ENCODE measurements at regions not wholly inside any gene's neighbourhood (a gene's known extent, or its start where the extent isn't known, plus 50 kb on each side); places are given as distances from the start of the nearest gene placed in this dataset.

DNA sequence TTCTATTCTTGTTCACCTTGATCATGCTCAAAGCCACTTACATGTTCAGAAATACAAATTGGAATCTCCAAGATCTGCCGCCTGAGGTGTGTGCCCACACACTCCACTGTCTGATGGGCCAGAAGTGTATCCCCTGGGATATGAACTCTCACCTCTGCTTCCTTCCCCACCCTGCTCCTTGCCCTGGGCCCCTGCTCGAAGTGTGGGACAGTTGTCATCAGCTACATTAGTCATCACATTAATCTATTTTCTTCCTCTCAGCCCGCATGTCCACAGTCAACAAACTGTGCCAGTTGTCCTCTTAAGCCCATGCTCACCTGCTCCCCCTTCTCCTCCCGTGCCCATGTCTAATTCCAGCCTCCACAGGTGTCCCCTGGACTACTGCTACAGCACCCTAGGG lies 154.7 kb downstream of the PTPN20 start:
- Mint-ChIP-seq H3K4me3 (no peak overlapping the region), H3K27ac (no peak overlapping the region)

DNA sequence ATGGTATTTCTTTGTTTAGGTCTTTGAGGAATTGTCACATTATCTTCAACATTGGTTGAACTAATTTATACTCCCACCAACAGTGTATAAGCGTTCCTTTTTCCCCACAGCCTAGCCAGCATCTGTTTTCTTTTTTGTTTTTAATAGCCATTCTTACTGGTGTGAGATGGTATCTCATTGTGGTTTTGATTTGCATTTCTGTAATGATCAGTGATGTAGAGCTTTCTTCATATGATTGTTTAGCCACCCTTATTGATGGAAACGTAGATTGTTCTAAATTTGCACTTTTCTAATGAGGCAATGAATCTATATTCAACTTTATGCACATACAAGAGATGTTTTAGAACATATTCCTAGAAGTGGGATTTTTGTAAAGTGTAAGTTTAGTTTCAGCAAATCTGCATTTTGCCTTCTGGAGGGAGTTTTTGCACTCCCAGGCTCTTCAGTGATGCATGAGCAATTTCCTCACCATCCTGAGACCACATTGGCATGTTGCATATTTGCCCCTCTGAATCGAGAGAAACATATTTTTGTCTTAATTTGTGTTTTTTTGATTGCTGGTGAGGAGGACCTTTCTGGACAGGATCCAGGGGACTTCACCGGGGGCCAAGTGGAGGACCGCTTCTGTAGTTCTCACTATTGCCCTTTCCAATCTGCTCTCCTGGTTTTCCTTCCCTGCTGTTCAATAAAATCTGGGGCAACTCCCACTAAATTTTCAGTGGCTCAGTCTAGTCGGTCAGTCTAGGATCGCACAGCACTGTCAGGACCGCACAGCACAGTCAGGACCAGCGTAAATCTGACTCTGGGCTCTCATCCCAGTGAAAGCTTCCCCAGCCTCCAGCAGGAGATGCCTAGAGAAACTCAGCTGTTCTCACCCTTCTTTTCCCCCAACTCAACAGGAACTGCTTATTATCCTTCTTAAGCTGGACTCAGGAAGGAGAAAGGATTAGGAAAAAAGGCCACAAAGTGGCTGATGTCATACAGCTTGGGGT lies 157.0 kb downstream of the PTPN20 start:
- H3K27me3 Mint-ChIP-seq, result no peaks in the 10 kb centered on the region
- no peaks in the 10 kb centered on the region for H3K9me3 Mint-ChIP-seq
- H3K27ac Mint-ChIP-seq, result no peak overlapping the region
- no peaks in the 10 kb centered on the region for H3K36me3 Mint-ChIP-seq (ENCODE audit: low read depth)
- intact Hi-C loops (cut with micrococcal nuclease), result no loop called here
- H3K4me3 Mint-ChIP-seq, result no peak overlapping the region
- H3K4me1 Mint-ChIP-seq (ENCODE audit: low read depth), result no peaks in the 10 kb centered on the region

More for the DNA sequence above, 154.7 kb downstream of the PTPN20 start:
- no peaks in the 10 kb centered on the region for H3K9me3 Mint-ChIP-seq
- peaks cover 5% of the 10 kb centered on the region for H3K27me3 Mint-ChIP-seq
- H3K4me1 Mint-ChIP-seq (ENCODE audit: low read depth), result no peaks in the 10 kb centered on the region
- intact Hi-C loops (cut with micrococcal nuclease), result no loop called here
- no peaks in the 10 kb centered on the region for H3K36me3 Mint-ChIP-seq (ENCODE audit: low read depth)

DNA sequence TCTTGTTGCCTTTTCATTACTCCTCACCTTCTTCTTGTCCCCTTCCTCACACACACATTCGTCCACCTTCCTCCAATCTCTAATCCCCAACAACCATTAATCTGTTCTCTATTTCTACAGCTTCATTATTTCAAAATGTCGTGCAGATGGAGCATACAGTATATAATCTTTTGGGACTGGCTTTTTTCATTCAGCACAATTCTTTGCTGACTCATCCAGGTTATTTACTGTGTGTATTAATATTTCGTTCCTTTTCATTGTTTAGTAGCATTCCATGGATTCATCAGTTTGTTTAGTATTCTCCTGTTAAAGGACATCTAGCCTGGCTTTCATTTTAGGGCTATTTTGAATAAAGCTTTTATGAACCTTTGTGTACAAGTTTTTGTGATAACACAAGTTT lies 159.3 kb downstream of the PTPN20 start:
- Mint-ChIP-seq H3K36me3 (ENCODE audit: low read depth) (no peaks in the 10 kb centered on the region), H3K27me3 (peaks cover 5% of the 10 kb centered on the region), H3K9me3 (no peaks in the 10 kb centered on the region), H3K4me1 (ENCODE audit: low read depth) (no peaks in the 10 kb centered on the region), H3K4me3 (no peak overlapping the region), H3K27ac (no peak overlapping the region)
- intact Hi-C loops (cut with micrococcal nuclease), result no loop called here

DNA sequence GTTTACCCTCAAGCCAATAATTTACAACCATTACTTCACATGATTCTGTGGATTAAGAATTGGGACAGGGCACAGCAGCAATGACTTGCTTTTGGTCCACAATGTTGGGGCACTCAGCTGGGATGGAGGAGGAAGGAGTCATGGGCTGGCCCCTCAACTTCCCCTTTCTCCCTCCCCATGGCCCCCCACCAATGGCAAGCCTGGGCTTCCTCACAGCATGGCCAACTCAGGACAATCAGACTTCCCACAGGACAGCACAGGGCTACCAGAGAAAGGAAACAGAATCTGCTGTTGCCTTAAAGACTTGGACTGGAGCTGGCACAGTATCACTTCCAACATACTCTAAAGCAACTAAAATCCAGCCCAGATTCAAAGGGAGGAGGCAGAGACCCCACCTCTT lies 160.7 kb downstream of the PTPN20 start:
- no peak overlapping the region for H3K27ac Mint-ChIP-seq
- H3K4me1 Mint-ChIP-seq (ENCODE audit: low read depth), result peaks cover 3% of the 10 kb centered on the region
- H3K27me3 Mint-ChIP-seq, result peaks cover 9% of the 10 kb centered on the region
- H3K9me3 Mint-ChIP-seq, result no peaks in the 10 kb centered on the region
- no peak overlapping the region for H3K4me3 Mint-ChIP-seq
- no peaks in the 10 kb centered on the region for H3K36me3 Mint-ChIP-seq (ENCODE audit: low read depth)
- intact Hi-C loops (cut with micrococcal nuclease), result no loop called here

DNA sequence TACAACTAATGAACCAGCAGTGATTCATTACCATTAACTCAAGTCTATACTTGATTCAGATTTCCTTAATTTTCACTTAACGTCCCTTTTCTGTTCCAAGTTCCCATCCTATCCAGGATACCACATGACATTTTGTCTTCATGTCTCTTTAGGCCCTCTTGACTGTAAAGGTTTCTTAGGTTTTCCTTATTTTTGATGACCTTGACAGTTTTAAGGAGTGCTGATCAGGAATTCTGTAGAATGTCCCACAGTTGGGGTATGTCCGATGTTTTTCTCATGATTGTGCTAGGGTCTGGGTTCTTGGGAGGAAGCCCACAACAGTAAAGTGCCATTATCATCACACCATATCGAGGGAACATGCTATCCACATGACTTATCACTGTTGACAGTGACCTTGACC lies 162.7 kb downstream of the PTPN20 start:
- intact Hi-C loops (cut with micrococcal nuclease), result no loop called here
- H3K4me3 Mint-ChIP-seq, result no peak overlapping the region
- H3K36me3 Mint-ChIP-seq (ENCODE audit: low read depth), result no peaks in the 10 kb centered on the region
- H3K4me1 Mint-ChIP-seq (ENCODE audit: low read depth), result peaks cover 6% of the 10 kb centered on the region
- no peaks in the 10 kb centered on the region for H3K9me3 Mint-ChIP-seq
- H3K27me3 Mint-ChIP-seq, result peaks cover 13% of the 10 kb centered on the region
- H3K27ac Mint-ChIP-seq, result no peak overlapping the region

DNA sequence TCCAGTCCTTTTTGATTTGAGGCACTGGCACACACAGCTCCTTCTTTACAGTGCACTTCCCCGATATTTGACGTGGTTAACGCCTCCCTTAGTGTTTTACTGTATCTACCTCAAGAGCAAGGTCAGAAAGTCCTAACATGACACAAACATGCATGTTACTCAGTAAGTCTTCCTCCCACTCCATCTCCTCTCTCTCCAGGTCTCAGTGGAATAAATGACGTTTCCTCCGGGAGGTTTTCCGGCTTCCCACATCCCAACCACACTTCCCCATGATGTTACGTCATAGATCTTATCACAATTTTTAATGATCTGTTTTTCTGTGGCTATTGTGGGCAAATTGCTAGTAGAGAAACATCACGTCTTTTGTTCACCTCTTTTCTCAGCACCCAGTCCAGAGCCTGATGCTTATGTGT lies 165.7 kb downstream of the PTPN20 start:
- peaks cover 14% of the 10 kb centered on the region for H3K27me3 Mint-ChIP-seq
- H3K4me3 Mint-ChIP-seq, result no peak overlapping the region
- no peak overlapping the region for H3K27ac Mint-ChIP-seq
- H3K36me3 Mint-ChIP-seq (ENCODE audit: low read depth), result no peaks in the 10 kb centered on the region
- peaks cover 17% of the 10 kb centered on the region for H3K4me1 Mint-ChIP-seq (ENCODE audit: low read depth)
- intact Hi-C loops (cut with micrococcal nuclease), result no loop called here
- H3K9me3 Mint-ChIP-seq, result no peaks in the 10 kb centered on the region

DNA sequence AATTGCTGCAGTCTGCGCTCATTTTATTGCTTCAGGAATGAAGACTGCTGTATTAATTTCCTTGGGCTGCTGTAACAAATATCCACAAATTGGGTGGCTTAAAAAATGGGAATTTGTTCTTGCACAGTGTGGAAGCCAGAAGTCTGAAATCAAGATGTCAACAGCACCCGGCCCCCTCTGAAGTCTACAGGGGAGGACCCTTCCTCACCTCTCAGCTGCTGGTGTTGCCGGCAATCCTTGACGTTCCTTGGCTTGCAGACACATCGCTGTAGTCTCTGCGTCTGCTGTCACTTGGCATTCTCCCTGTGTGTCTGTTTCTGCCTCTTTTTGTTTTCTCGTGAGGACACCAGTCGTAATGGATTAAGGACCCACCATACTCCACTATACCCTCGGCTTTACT lies 166.2 kb downstream of the PTPN20 start:
- peaks cover 14% of the 10 kb centered on the region for H3K27me3 Mint-ChIP-seq
- H3K27ac Mint-ChIP-seq, result no peak overlapping the region
- H3K9me3 Mint-ChIP-seq, result no peaks in the 10 kb centered on the region
- no peaks in the 10 kb centered on the region for H3K36me3 Mint-ChIP-seq (ENCODE audit: low read depth)
- H3K4me3 Mint-ChIP-seq, result no peak overlapping the region
- peaks cover 17% of the 10 kb centered on the region for H3K4me1 Mint-ChIP-seq (ENCODE audit: low read depth)
- intact Hi-C loops (cut with micrococcal nuclease), result no loop called here

DNA sequence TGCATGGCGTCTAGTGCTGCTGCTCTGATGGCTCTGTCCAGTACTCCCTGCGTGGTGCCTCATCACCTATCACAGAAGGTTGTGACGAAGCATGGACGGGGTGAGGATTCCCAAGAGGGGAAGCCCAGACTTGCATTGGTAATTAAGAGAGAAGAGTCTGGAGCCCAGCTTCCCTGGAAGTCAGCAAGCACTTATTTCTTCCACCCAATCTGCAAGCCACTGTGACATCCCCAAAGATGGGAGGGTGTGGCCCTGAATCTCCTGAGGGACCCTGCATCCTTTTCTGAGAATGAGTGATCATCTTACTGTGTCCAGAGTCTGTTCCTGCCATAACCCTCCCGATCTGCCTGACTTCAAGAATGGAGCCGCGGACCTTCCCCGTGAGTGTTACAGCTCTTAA lies 166.7 kb downstream of the PTPN20 start:
- intact Hi-C loops (cut with micrococcal nuclease), result no loop called here
- peaks cover 14% of the 10 kb centered on the region for H3K27me3 Mint-ChIP-seq
- peaks cover 17% of the 10 kb centered on the region for H3K4me1 Mint-ChIP-seq (ENCODE audit: low read depth)

DNA sequence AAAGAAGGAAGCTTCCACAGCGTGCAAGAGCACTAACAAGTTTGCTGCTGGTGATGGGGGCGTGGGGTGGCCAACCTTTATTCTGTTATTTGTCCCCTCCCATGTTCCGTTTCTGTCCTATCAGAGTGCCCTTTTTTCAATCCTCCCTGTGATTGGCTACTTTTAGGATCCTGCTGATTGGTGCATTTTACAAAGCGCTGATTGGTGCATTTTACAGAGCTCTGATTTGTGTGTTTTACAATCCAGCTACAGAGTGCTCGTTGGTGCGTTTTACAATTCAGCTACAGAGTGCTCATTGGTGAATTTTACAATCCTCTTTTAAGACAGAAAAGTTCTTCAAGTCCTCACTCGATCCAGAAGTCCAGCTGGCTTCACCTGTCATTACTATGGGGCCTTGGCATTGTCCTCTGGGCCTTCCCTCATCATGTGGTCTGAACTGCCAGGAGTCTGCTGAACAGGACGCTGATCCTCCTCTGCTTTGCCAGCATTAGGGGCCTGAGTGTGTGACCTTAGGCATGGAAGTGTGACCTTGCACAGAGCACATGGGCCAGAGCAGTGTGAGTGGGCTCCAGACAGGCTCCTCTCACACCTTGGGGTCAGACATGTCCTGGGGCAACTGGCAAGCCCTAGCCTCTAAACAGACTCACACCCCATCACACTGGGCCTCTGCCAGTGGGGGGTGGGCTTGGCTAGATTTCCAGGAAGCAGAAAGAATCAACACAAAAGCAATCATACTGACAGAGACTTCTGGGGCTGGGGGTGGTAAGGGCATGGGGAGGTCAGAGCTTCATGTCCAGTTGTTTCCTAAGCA lies 167.4 kb downstream of the PTPN20 start:
- no peak overlapping the region for H3K4me3 Mint-ChIP-seq
- no peaks in the 10 kb centered on the region for H3K9me3 Mint-ChIP-seq
- H3K4me1 Mint-ChIP-seq (ENCODE audit: low read depth), result peaks cover 17% of the 10 kb centered on the region
- no peaks in the 10 kb centered on the region for H3K36me3 Mint-ChIP-seq (ENCODE audit: low read depth)
- no peak overlapping the region for H3K27ac Mint-ChIP-seq
- peaks cover 14% of the 10 kb centered on the region for H3K27me3 Mint-ChIP-seq
- intact Hi-C loops (cut with micrococcal nuclease), result no loop called here

More for the DNA sequence above, 166.7 kb downstream of the PTPN20 start:
- Mint-ChIP-seq H3K4me3 (no peak overlapping the region), H3K36me3 (ENCODE audit: low read depth) (no peaks in the 10 kb centered on the region), H3K9me3 (no peaks in the 10 kb centered on the region), H3K27ac (no peak overlapping the region)

DNA sequence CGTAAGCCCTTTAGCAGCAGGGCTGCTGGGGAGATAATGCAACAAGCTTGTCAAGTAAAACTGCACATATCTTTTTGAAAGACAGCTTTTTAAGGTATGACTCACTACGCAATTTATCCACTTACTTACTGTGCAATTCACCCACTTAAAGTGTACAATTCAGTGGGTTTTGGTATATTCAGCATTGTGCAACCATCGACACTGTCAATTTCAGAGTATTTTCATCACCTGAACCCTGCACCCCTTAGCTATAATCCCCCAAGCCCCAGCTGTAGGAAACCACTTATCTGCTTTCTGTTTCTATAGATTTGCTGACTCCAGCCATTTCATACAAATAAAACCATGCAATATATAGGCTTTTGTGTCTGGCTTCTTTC lies 168.0 kb downstream of the PTPN20 start:
- H3K36me3 Mint-ChIP-seq (ENCODE audit: low read depth), result no peaks in the 10 kb centered on the region
- no peak overlapping the region for H3K27ac Mint-ChIP-seq
- intact Hi-C loops (cut with micrococcal nuclease), result no loop called here
- H3K4me3 Mint-ChIP-seq, result no peak overlapping the region
- peaks cover 14% of the 10 kb centered on the region for H3K27me3 Mint-ChIP-seq
- no peaks in the 10 kb centered on the region for H3K9me3 Mint-ChIP-seq
- peaks cover 17% of the 10 kb centered on the region for H3K4me1 Mint-ChIP-seq (ENCODE audit: low read depth)

DNA sequence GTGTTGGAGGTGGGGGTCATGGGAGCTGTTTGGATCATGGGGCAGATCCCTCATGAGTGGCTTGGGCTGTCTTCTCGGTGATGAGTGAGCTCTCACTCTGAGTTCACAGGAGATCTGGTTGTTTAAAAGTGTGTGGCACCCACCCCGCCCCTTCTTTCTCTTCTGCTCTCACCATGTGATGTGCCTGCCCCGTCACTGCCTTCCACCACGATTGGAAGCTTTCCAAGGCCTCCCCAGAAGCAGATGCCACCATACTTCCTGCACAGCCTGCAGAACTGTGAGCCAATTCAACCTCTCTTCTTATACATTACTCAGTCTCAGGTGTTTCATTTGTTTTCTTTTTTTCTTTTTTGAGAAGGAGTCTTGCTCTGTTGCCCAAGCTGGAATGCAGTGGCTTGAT lies 170.0 kb downstream of the PTPN20 start:
- Mint-ChIP-seq H3K4me3 (no peak overlapping the region), H3K4me1 (ENCODE audit: low read depth) (peaks cover 17% of the 10 kb centered on the region), H3K27ac (no peak overlapping the region), H3K36me3 (ENCODE audit: low read depth) (no peaks in the 10 kb centered on the region), H3K9me3 (no peaks in the 10 kb centered on the region), H3K27me3 (peaks cover 10% of the 10 kb centered on the region)
- intact Hi-C loops (cut with micrococcal nuclease), result no loop called here

DNA sequence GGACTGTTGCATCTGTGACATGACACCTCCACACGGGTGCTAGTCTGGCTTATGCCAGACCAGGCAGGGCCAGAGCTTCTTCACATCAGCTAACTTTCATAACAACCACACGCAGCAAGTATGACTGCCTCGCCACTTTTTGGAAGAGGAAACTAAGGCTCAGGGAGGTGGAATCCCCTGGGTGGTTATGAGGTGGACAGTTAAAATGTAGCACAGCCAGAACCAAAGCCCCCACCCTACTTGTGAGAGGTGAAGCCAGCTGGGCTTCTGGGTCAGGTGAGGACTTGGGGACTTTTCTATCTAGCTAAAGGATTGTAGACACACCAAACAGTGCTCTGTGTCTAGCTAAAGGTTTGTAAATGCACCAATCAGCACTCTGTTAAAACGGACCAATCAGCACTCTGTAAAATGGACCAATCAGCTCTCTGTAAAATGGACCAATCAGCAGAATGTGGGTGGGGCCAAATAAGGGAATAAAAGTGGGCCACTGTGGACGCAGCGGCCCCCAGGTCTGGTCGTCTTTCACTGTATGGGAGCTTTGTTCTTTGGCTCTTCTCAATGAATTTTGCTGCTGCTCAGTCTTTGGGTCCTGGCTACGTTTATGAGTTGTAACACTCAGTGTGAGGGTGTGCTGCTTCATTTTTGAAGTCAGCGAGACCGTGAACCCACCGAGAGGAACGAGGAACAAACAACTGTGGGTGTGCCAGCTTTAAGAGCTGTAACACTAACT lies 171.0 kb downstream of the PTPN20 start:
- Mint-ChIP-seq H3K9me3 (no peaks in the 10 kb centered on the region), H3K4me1 (ENCODE audit: low read depth) (peaks cover 11% of the 10 kb centered on the region), H3K36me3 (ENCODE audit: low read depth) (no peaks in the 10 kb centered on the region), H3K27ac (no peak overlapping the region), H3K27me3 (peaks cover 3% of the 10 kb centered on the region), H3K4me3 (no peak overlapping the region)
- intact Hi-C loops (cut with micrococcal nuclease), result no loop called here

DNA sequence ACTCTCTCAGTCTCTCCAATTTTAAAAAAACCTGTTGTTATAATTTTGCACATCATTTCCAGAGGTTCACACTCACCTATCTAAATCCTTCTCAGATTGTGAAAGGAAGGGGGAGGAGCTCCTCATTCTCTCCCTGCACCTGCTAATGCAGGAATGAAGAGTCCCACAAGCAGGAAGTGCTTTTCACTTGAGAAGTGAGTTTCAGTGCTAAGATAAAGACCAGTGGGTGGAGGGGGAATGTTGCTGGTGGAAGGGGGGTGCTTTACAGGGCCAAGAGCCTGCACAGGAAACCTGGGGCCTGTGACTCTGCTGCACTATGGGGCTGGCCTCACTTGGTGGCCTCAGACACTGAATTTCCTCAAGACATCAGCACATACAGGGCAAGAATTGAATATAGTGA lies 176.4 kb downstream of the PTPN20 start:
- Mint-ChIP-seq H3K9me3 (no peaks in the 10 kb centered on the region), H3K4me1 (ENCODE audit: low read depth) (no peaks in the 10 kb centered on the region), H3K4me3 (no peak overlapping the region), H3K27ac (no peak overlapping the region), H3K36me3 (ENCODE audit: low read depth) (no peaks in the 10 kb centered on the region), H3K27me3 (peaks cover 5% of the 10 kb centered on the region)
- intact Hi-C loops (cut with micrococcal nuclease), result no loop called here

Data from dendritic cell treated with granulocyte-macrophage colony-stimulating factor and Interleukin-4, amounts not matched to agents 40 ng/mL and 50 ng/mL, for 4 days (primary cell).